Endothelial cell of umbilical vein (primary cell): ENCODE measurements at regions not wholly inside any gene's neighbourhood (a gene's known extent, or its start where the extent isn't known, plus 50 kb on each side); places are given as distances from the start of the nearest gene placed in this dataset.

Source experiments
- BruUV-seq: library from RNA; stranded (reverse); fragments of 400-500 nt; replicated peaks from 2 replicates; lab custom pipeline; 2021; lab: Mats Ljungman, UMichigan
- CTCF ChIA-PET: fragments of 300-600, 350-600 bp; sonication (Branson Sonifier 250); formaldehyde crosslinking; loops from one replicate; lab custom pipeline; 2021; ENCODE audit warnings: antibody characterized with exemption, inconsistent platforms; lab: Charles Lee
- POLR2A ChIA-PET: fragments of 300-600, 350-600 bp; sonication (Branson Sonifier 250); formaldehyde crosslinking; loops from one replicate; lab custom pipeline; 2021; ENCODE audit warnings: antibody characterized with exemption, inconsistent platforms; lab: Charles Lee
- DNase-seq: peaks from one replicate; pipeline ENCODE4 v3.0.0-alpha.2; 2011; ENCODE audit warnings: low read depth, low spot score
- FAIRE-seq: peaks from 2 replicates; lab custom pipeline; 2011; peaks lifted over from hg19 to GRCh38; lab: Jason Lieb, UNC
- H2AFZ ChIP-seq: 2 replicates; pipeline ENCODE4 v1.6.0; 2012; ENCODE audit warnings: low read depth, low read length, control low read depth, inconsistent platforms
- H3K27ac ChIP-seq: 2 replicates; pipeline ENCODE4 v1.5.1; 2011; ENCODE audit warnings: low read depth, mild to moderate bottlenecking, control low read depth, low read length, moderate library complexity; ENCODE audit not compliant: insufficient read depth
- H3K27me3 ChIP-seq, 2 experiments: 2 replicates each; pipeline versions ENCODE4 v1.6.0 to v1.6.1; 2011; ENCODE audit warnings: low read length in 2 of 2, mixed read lengths in 1 of 2; ENCODE audit not compliant: control insufficient read depth in 2 of 2, insufficient read depth in 2 of 2
- H3K36me3 ChIP-seq, 2 experiments: 2 replicates in 1 of 2; 3 replicates in 1 of 2; pipeline ENCODE4 v1.5.1; 2011; ENCODE audit warnings: low read length in 2 of 2, mild to moderate bottlenecking in 1 of 2, moderate library complexity in 1 of 2; ENCODE audit not compliant: control insufficient read depth in 2 of 2, insufficient read depth in 2 of 2; ENCODE audit errors: extremely low read depth in 1 of 2
- H3K4me1 ChIP-seq: 3 replicates; pipeline ENCODE4 v1.5.1; 2011; ENCODE audit warnings: mild to moderate bottlenecking, low read length; ENCODE audit not compliant: control insufficient read depth, insufficient read depth; ENCODE audit errors: extremely low read depth
- H3K4me2 ChIP-seq: 2 replicates; pipeline ENCODE4 v1.6.1; 2011; ENCODE audit warnings: low read length, control low read depth, mixed read lengths; ENCODE audit not compliant: insufficient read depth
- H3K4me3 ChIP-seq, 3 experiments: fragments of 200-600 bp in 1 of 3; sonication (generic), shearing (Covaris generic) in 1 of 3; replicated peaks in 1 of 3; 2 replicates each; pipeline ENCODE4 v1.5.1; 2011 to 2016; ENCODE audit warnings: control low read depth in 3 of 3, low read length in 3 of 3, mild to moderate bottlenecking in 2 of 3, inconsistent platforms in 1 of 3, low read depth in 1 of 3, moderate library complexity in 1 of 3; ENCODE audit not compliant: insufficient read depth in 1 of 3
- H3K79me2 ChIP-seq: 2 replicates; pipeline ENCODE4 v1.6.0; 2012; ENCODE audit warnings: low read length, inconsistent platforms; ENCODE audit not compliant: control insufficient read depth, insufficient read depth
- H3K9ac ChIP-seq: replicated peaks from 2 replicates; pipeline ENCODE3; 2011; ENCODE audit warnings: low read length, control low read depth; ENCODE audit not compliant: insufficient read depth; ENCODE audit errors: extremely low read depth
- H3K9me1 ChIP-seq: replicated peaks from 3 replicates; pipeline ENCODE4 v1.6.0; 2011; ENCODE audit warnings: mild to moderate bottlenecking, low read length; ENCODE audit not compliant: control insufficient read depth, insufficient read depth; ENCODE audit errors: extremely low read depth
- H3K9me3 ChIP-seq: replicated peaks from 2 replicates; pipeline ENCODE4 v1.5.1; 2012; ENCODE audit warnings: low read length, inconsistent platforms; ENCODE audit not compliant: control insufficient read depth, insufficient read depth
- H4K20me1 ChIP-seq: replicated peaks from 2 replicates; pipeline ENCODE3; 2011; ENCODE audit warnings: mild to moderate bottlenecking, low read length; ENCODE audit not compliant: control insufficient read depth, insufficient read depth; ENCODE audit errors: extremely low read depth
- EZH2 ChIP-seq: IDR thresholded peaks from 2 replicates; pipeline ENCODE4 v1.6.1; 2012; ENCODE audit warnings: borderline replicate concordance, low read depth, mild to moderate bottlenecking, moderate library complexity, low read length, inconsistent platforms; ENCODE audit not compliant: severe bottlenecking
- FOS ChIP-seq: IDR thresholded peaks from 2 replicates; pipeline ENCODE4 v1.6.1; 2011; ENCODE audit warnings: mild to moderate bottlenecking, low read length, moderate library complexity, borderline replicate concordance; ENCODE audit not compliant: insufficient read depth
- GATA2 ChIP-seq: IDR thresholded peaks from 2 replicates; pipeline ENCODE4 v1.7.0; 2011; ENCODE audit warnings: low read depth, mild to moderate bottlenecking, moderate library complexity, mixed read lengths, low read length; ENCODE audit not compliant: insufficient read length, insufficient read depth
- POLR2A ChIP-seq: IDR thresholded peaks from 2 replicates; pipeline ENCODE4 v1.6.1; 2012; ENCODE audit warnings: low read depth, mild to moderate bottlenecking, control low read depth, low read length
- POLR2AphosphoS5 ChIP-seq: IDR thresholded peaks from 2 replicates; pipeline ENCODE4 v1.6.1; 2012; ENCODE audit warnings: low read depth, mild to moderate bottlenecking, control low read depth, low read length, moderate library complexity; ENCODE audit not compliant: insufficient read depth
- dilution Hi-C: fragments of 300-500 bp; cut with MboI; formaldehyde crosslinking; loops from one replicate; pipeline ENCODE4 v1.15.0; 2019; ENCODE audit warnings: low sequenced_read_pairs; ENCODE audit not compliant: extremely low pct_ligation_motif_present
- intact Hi-C: fragments of 100-400 bp; cut with micrococcal nuclease; formaldehyde crosslinking; loops from one replicate; pipeline ENCODE4 v1.10.0; 2022
- TF ChIP-seq, protein P1 (sequence below), 2 donors: IDR thresholded peaks; 1 replicate in 1 of 2; 2 replicates in 1 of 2; pipeline ENCODE4 v1.5.1; 2011; ENCODE audit warnings: low read length in 2 of 2, mild to moderate bottlenecking in 2 of 2, moderate library complexity in 2 of 2, control low read depth in 1 of 2, inconsistent platforms in 1 of 2, low read depth in 1 of 2; ENCODE audit not compliant: insufficient read depth in 1 of 2; ENCODE audit errors: extremely low read depth in 1 of 2
- TF ChIP-seq, protein P2 (sequence below): IDR thresholded peaks from 2 replicates; pipeline ENCODE4 v1.6.1; 2011; ENCODE audit not compliant: insufficient read depth, insufficient read length

DNA sequence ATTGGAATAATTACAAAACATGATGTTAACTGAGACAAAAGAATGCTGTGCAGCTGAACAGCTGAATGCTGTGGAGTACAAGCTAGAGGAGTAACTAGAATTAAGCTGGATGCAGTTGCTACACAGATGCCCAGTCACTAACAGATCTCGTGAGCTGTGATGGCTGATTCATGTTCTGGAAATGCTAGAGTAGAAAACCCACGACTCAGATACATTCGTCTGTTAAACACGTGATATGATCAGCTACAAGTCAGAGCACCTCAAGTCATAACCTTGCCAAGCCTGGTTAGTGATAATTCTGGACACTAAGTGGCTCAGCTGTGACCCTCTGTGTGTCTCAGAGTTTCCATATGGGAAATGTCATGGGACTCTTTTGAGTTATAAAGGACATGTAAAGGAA lies 89.7 kb upstream of the ESRRG start:
- intact Hi-C loops (no loop called here), dilution Hi-C loops (no loop called here)
- H3K4me3 ChIP-seq = no peak overlapping the region
- ChIA-PET CTCF (no interaction called here), POLR2A (no interaction called here)
- H2AFZ ChIP-seq = no peak overlapping the region
- no peak overlapping the region for H3K27ac ChIP-seq
- no peaks in the 10 kb centered on the region for H3K4me1 ChIP-seq
- no peak for TF ChIP-seq GATA2
- TF ChIP-seq FOS = no peak
- no peak for TF ChIP-seq POLR2AphosphoS5
- TF ChIP-seq, protein P1, sequence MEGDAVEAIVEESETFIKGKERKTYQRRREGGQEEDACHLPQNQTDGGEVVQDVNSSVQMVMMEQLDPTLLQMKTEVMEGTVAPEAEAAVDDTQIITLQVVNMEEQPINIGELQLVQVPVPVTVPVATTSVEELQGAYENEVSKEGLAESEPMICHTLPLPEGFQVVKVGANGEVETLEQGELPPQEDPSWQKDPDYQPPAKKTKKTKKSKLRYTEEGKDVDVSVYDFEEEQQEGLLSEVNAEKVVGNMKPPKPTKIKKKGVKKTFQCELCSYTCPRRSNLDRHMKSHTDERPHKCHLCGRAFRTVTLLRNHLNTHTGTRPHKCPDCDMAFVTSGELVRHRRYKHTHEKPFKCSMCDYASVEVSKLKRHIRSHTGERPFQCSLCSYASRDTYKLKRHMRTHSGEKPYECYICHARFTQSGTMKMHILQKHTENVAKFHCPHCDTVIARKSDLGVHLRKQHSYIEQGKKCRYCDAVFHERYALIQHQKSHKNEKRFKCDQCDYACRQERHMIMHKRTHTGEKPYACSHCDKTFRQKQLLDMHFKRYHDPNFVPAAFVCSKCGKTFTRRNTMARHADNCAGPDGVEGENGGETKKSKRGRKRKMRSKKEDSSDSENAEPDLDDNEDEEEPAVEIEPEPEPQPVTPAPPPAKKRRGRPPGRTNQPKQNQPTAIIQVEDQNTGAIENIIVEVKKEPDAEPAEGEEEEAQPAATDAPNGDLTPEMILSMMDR (IDR thresholded peaks at IDR 0.05; ENCODE audit: extremely low read depth in 1 of 2, insufficient read depth in 1 of 2, low read depth in 1 of 2, low read length in 2 of 2) = no peak
- TF ChIP-seq, protein P2, sequence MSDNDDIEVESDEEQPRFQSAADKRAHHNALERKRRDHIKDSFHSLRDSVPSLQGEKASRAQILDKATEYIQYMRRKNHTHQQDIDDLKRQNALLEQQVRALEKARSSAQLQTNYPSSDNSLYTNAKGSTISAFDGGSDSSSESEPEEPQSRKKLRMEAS = no peak
- TF ChIP-seq EZH2 = no peak
- TF ChIP-seq POLR2A = no peak
- H3K9ac ChIP-seq = no peak overlapping the region
- H3K36me3 ChIP-seq = no peaks in the 10 kb centered on the region
- H4K20me1 ChIP-seq = no peaks in the 10 kb centered on the region
- no peak overlapping the region for H3K4me2 ChIP-seq
- no peaks in the 10 kb centered on the region for H3K9me1 ChIP-seq
- no peak for DNase-seq
- BruUV-seq = no TSS peak
- H3K9me3 ChIP-seq = no peaks in the 10 kb centered on the region
- H3K79me2 ChIP-seq = no peaks in the 10 kb centered on the region
- H3K27me3 ChIP-seq = no peaks in the 10 kb centered on the region
- FAIRE-seq = no peak
